Neural cell (in vitro differentiated cells): ENCODE measurements at regions not wholly inside any gene's neighbourhood (a gene's known extent, or its start where the extent isn't known, plus 50 kb on each side); places are given as distances from the start of the nearest gene placed in this dataset.

ENCODE experiments used
- H2AFZ ChIP-seq: fragments of 200-600, 300-800 bp; sonication (generic), shearing (Covaris generic); 2 replicates; pipeline ENCODE4 v1.6.0; 2014; ENCODE audit warnings: low read depth, mild to moderate bottlenecking, antibody characterized with exemption, low read length, moderate library complexity
- H3F3A ChIP-seq: fragments of 200-600 bp; shearing (Covaris generic); 2 replicates; pipeline ENCODE4 v1.6.1; 2016; ENCODE audit warnings: mild to moderate bottlenecking, moderate library complexity, mixed read lengths, antibody characterized with exemption, low read length; ENCODE audit not compliant: insufficient read depth, poor library complexity, severe bottlenecking
- H3K27ac ChIP-seq: fragments of 200-600, 300-800 bp; sonication (generic), shearing (Covaris generic); 2 replicates; pipeline ENCODE4 v1.5.1; 2014; ENCODE audit warnings: mild to moderate bottlenecking, low read length, moderate library complexity
- H3K27me3 ChIP-seq: fragments of 300-800, 200-600 bp; sonication (generic), shearing (Covaris generic); 2 replicates; pipeline ENCODE4 v1.6.0; 2014; ENCODE audit warnings: mild to moderate bottlenecking, low read depth, low read length, moderate library complexity; ENCODE audit not compliant: insufficient read depth
- H3K36me3 ChIP-seq: fragments of 300-800, 200-600 bp; sonication (generic), shearing (Covaris generic); 2 replicates; pipeline ENCODE4 v1.5.1; 2014; ENCODE audit warnings: mild to moderate bottlenecking, antibody characterized with exemption, low read length, moderate library complexity; ENCODE audit not compliant: insufficient read depth
- H3K4me2 ChIP-seq: fragments of 300-800, 200-600 bp; sonication (generic), shearing (Covaris generic); 2 replicates; pipeline ENCODE4 v1.6.0; 2014; ENCODE audit warnings: mild to moderate bottlenecking, low read length
- H3K4me3 ChIP-seq: fragments of 300-800, 200-600 bp; sonication (generic), shearing (Covaris generic); 2 replicates; pipeline ENCODE4 v1.5.1; 2014; ENCODE audit warnings: mild to moderate bottlenecking, low read length, moderate library complexity
- H3K79me2 ChIP-seq: fragments of 200-600 bp; shearing (Covaris generic); replicated peaks from 2 replicates; pipeline ENCODE4 v1.6.0; 2014; ENCODE audit warnings: mild to moderate bottlenecking, low read length, moderate library complexity; ENCODE audit not compliant: insufficient read depth
- H3K9ac ChIP-seq: fragments of 300-800, 200-600 bp; sonication (generic), shearing (Covaris generic); 2 replicates; pipeline ENCODE4 v1.6.1; 2016; ENCODE audit warnings: mild to moderate bottlenecking, low read length, mixed read lengths
- H3K9me2 ChIP-seq: fragments of 200-600 bp; shearing (Covaris generic); 2 replicates; pipeline ENCODE4 v1.6.1; 2016; ENCODE audit warnings: mild to moderate bottlenecking, low read length, mixed read lengths; ENCODE audit not compliant: insufficient read depth
- H3K9me3 ChIP-seq: fragments of 200-600, 300-800 bp; sonication (generic), shearing (Covaris generic); 2 replicates; pipeline ENCODE4 v1.6.1; 2016; ENCODE audit warnings: mild to moderate bottlenecking, mixed run types, low read length, moderate library complexity, mixed read lengths
- H4K20me1 ChIP-seq: fragments of 200-600 bp; shearing (Covaris generic); 2 replicates; pipeline ENCODE4 v1.6.1; 2016; ENCODE audit warnings: mild to moderate bottlenecking, mixed run types; ENCODE audit not compliant: insufficient read depth
- CTCF ChIP-seq: fragments of 450-650 bp; IDR thresholded peaks from 2 replicates; pipeline ENCODE4 v1.5.1; 2014; ENCODE audit warnings: antibody characterized with exemption, mild to moderate bottlenecking, moderate library complexity; ENCODE audit not compliant: poor library complexity, severe bottlenecking
- EP300 ChIP-seq: fragments of 450-650 bp; conservative IDR thresholded peaks from 2 replicates; pipeline ENCODE4 v1.6.1; 2014; ENCODE audit warnings: antibody characterized with exemption, mild to moderate bottlenecking, moderate library complexity; ENCODE audit not compliant: poor library complexity, severe bottlenecking
- MXI1 ChIP-seq: fragments of 450-650 bp; conservative IDR thresholded peaks from 2 replicates; pipeline ENCODE4 v1.6.1; 2014; ENCODE audit warnings: antibody characterized with exemption, mild to moderate bottlenecking; ENCODE audit not compliant: poor library complexity, severe bottlenecking
- POLR2AphosphoS5 ChIP-seq: IDR thresholded peaks from 2 replicates; pipeline ENCODE4 v1.6.1; 2012
- RAD21 ChIP-seq: fragments of 450-650 bp; conservative IDR thresholded peaks from 2 replicates; pipeline ENCODE4 v1.6.1; 2014; ENCODE audit warnings: antibody characterized with exemption, mild to moderate bottlenecking, moderate library complexity
- REST ChIP-seq: IDR thresholded peaks from 2 replicates; pipeline ENCODE4 v1.6.1; 2012; ENCODE audit warnings: borderline replicate concordance
- SMC3 ChIP-seq: fragments of 450-650 bp; conservative IDR thresholded peaks from 2 replicates; pipeline ENCODE4 v1.6.1; 2014; ENCODE audit warnings: antibody characterized with exemption, mild to moderate bottlenecking, moderate library complexity; ENCODE audit not compliant: poor library complexity
- TAF1 ChIP-seq: IDR thresholded peaks from 2 replicates; pipeline ENCODE4 v1.6.1; 2012; ENCODE audit warnings: low read depth

GRCh38 chr10:124174673-124175645 is 81.6 kb upstream of the CHST15 start:
- peaks cover 4% of the 10 kb centered on the region for H3F3A ChIP-seq
- H4K20me1 ChIP-seq, result no peaks in the 10 kb centered on the region
- no peak overlapping the region for H2AFZ ChIP-seq
- no peaks in the 10 kb centered on the region for H3K9me3 ChIP-seq
- no peak overlapping the region for H3K4me3 ChIP-seq
- H3K27me3 ChIP-seq, result no peaks in the 10 kb centered on the region
- no peak overlapping the region for H3K27ac ChIP-seq
- H3K9ac ChIP-seq, result no peak overlapping the region
- no peaks in the 10 kb centered on the region for H3K9me2 ChIP-seq
- H3K36me3 ChIP-seq, result no peaks in the 10 kb centered on the region
- H3K79me2 ChIP-seq, result no peaks in the 10 kb centered on the region
- TF ChIP-seq REST (no peak), RAD21 (no peak), MXI1 (no peak), TAF1 (no peak), EP300 (no peak)
- H3K4me2 ChIP-seq, result no peak overlapping the region

GRCh38 chr10:124174071-124174566 is 80.7 kb upstream of the CHST15 start:
- H4K20me1 ChIP-seq, result no peaks in the 10 kb centered on the region
- H3K9me3 ChIP-seq, result no peaks in the 10 kb centered on the region
- H3K27ac ChIP-seq, result no peak overlapping the region
- H3K36me3 ChIP-seq, result no peaks in the 10 kb centered on the region
- no peak overlapping the region for H3K4me2 ChIP-seq
- no peak for TF ChIP-seq CTCF
- no peak for TF ChIP-seq SMC3
- TF ChIP-seq MXI1, result no peak
- no peak for TF ChIP-seq POLR2AphosphoS5
- no peak for TF ChIP-seq TAF1
- no peak for TF ChIP-seq EP300
- no peak for TF ChIP-seq RAD21
- no peak for TF ChIP-seq REST
- no peaks in the 10 kb centered on the region for H3K9me2 ChIP-seq
- no peaks in the 10 kb centered on the region for H3K27me3 ChIP-seq
- H3K9ac ChIP-seq, result no peak overlapping the region
- no peak overlapping the region for H2AFZ ChIP-seq
- no peak overlapping the region for H3K4me3 ChIP-seq
- H3F3A ChIP-seq, result peaks cover 4% of the 10 kb centered on the region
- H3K79me2 ChIP-seq, result no peaks in the 10 kb centered on the region
